AG08395 (cell line): ENCODE measurements at regions not wholly inside any gene's neighbourhood (a gene's known extent, or its start where the extent isn't known, plus 50 kb on each side); places are given as distances from the start of the nearest gene placed in this dataset.

ENCODE experiments used
- DNase-seq: peaks from one replicate; pipeline ENCODE4 v3.0.0; 2012; ENCODE audit warnings: mixed read lengths, low spot score

GRCh38 chr2:14185906-14186305 lies 446.6 kb upstream of the LRATD1 start:
- DNase-seq: no peak

GRCh38 chr2:14188446-14188845 lies 444.1 kb upstream of the LRATD1 start:
- DNase-seq: no peak

- DNase-seq: no peak
These were observed 442.6 kb upstream of the LRATD1 start for GRCh38 chr2:14189929-14190328.

- no peak for DNase-seq
These were observed 438.3 kb upstream of the LRATD1 start for GRCh38 chr2:14194233-14194632.

- DNase-seq: no peak
These were observed 435.2 kb upstream of the LRATD1 start for GRCh38 chr2:14197293-14197692.

- no peak for DNase-seq
These were observed 433.5 kb upstream of the LRATD1 start for GRCh38 chr2:14199040-14199439.

GRCh38 chr2:14219306-14219705 lies 413.2 kb upstream of the LRATD1 start:
- DNase-seq: no peak

GRCh38 chr2:14220101-14220500 lies 412.4 kb upstream of the LRATD1 start:
- DNase-seq: peak; percentile 31

GRCh38 chr2:14221466-14221865 lies 411.1 kb upstream of the LRATD1 start:
- DNase-seq: no peak

GRCh38 chr2:14223576-14223975 lies 408.9 kb upstream of the LRATD1 start:
- no peak for DNase-seq

- no peak for DNase-seq
These were observed 401.1 kb upstream of the LRATD1 start for GRCh38 chr2:14231391-14231898.

GRCh38 chr2:14232217-14232616 lies 400.3 kb upstream of the LRATD1 start:
- DNase-seq: no peak

GRCh38 chr2:14234911-14235310 lies 397.6 kb upstream of the LRATD1 start:
- DNase-seq: no peak

GRCh38 chr2:14235667-14236066 lies 396.9 kb upstream of the LRATD1 start:
- no peak for DNase-seq

- no peak for DNase-seq
These were observed 394.6 kb upstream of the LRATD1 start for GRCh38 chr2:14237902-14238301.

- DNase-seq: no peak
These were observed 392.9 kb upstream of the LRATD1 start for GRCh38 chr2:14239605-14240004.

- no peak for DNase-seq
These were observed 391.6 kb upstream of the LRATD1 start for GRCh38 chr2:14240868-14241267.

GRCh38 chr2:14245901-14246300 lies 386.6 kb upstream of the LRATD1 start:
- DNase-seq: no peak

- DNase-seq: no peak
These were observed 377.2 kb upstream of the LRATD1 start for GRCh38 chr2:14255135-14255820.

GRCh38 chr2:14256890-14257289 lies 375.6 kb upstream of the LRATD1 start:
- peak; percentile 14 for DNase-seq

- DNase-seq: no peak
These were observed 374.6 kb upstream of the LRATD1 start for GRCh38 chr2:14257801-14258507.

- no peak for DNase-seq
These were observed 370.7 kb upstream of the LRATD1 start for GRCh38 chr2:14261771-14262170.

- DNase-seq: no peak
These were observed 369.5 kb upstream of the LRATD1 start for GRCh38 chr2:14263053-14263452.
